ENCODE measurements at regions not wholly inside any gene's neighbourhood (a gene's known extent, or its start where the extent isn't known, plus 50 kb on each side); places are given as distances from the start of the nearest gene placed in this dataset.

- Histone ChIP-seq H3K9ac (ENCODE audit: low read length) (no peak overlapping the region), H3K4me2 (ENCODE audit: low read length) (no peak overlapping the region), H3K79me2 (ENCODE audit: insufficient read depth, low read length) (no peaks in the 10 kb centered on the region), H3K27ac (ENCODE audit: low read depth, low read length) (no peak overlapping the region), H3K4me1 (ENCODE audit: control insufficient read depth in 1 of 2, insufficient read depth in 2 of 2, low read length in 2 of 2) (no peaks in the 10 kb centered on the region), H3K36me3 (ENCODE audit: control insufficient read depth in 1 of 2, insufficient read depth in 2 of 2, low read length in 2 of 2) (no peaks in the 10 kb centered on the region), H3K27me3 (ENCODE audit: insufficient read depth, low read length) (no peaks in the 10 kb centered on the region), H3K9me3 (ENCODE audit: control insufficient read depth in 1 of 2, insufficient read depth in 1 of 2, low read depth in 1 of 2, low read length in 2 of 2) (peaks cover 0 to 11% of the 10 kb centered on the region in 2 experiments; a peak in 2 of 4 replicates), H2AFZ (ENCODE audit: low read depth, low read length, poor library complexity, severe bottlenecking) (no peak overlapping the region), H3K4me3 (replicated peaks in 1 of 2; ENCODE audit: low read depth in 1 of 2, low read length in 2 of 2) (no peak overlapping the region), H3K9me2 (ENCODE audit: insufficient read depth) (no peaks in the 10 kb centered on the region), H4K20me1 (ENCODE audit: insufficient read depth) (no peaks in the 10 kb centered on the region)
- POLR2A ChIA-PET: no interaction called here
- DNase-seq (ENCODE audit: low read depth, low spot score) (no peak), ATAC-seq (no peak)
- intact Hi-C loops (cut with micrococcal nuclease): no loop called here
- no TSS peak for BruUV-seq (replicated peaks)
- CTCF ChIA-PET: no interaction called here
- RAD21 ChIA-PET (ENCODE audit: low non-redundant PET in 1 of 2, low total read pairs in 2 of 2, uncharacterized antibody in 2 of 2, unreplicated experiment in 2 of 2): no interaction called here
- TF ChIP-seq POLR2AphosphoS5 (IDR thresholded peaks at IDR 0.05; ENCODE audit: low read depth, low read length): no peak
- no peak for TF ChIP-seq POLR2A (IDR thresholded peaks at IDR 0.05; ENCODE audit: borderline replicate concordance, extremely low read depth, insufficient read depth, insufficient read length)
- TF ChIP-seq EZH2 (IDR thresholded peaks at IDR 0.05): no peak
- TF ChIP-seq TCF7L2 (IDR thresholded peaks at IDR 0.05; ENCODE audit: borderline replicate concordance, extremely low read depth, insufficient read depth, insufficient read length): no peak
- TF ChIP-seq SRF (IDR thresholded peaks at IDR 0.05; ENCODE audit: low read depth): no peak
- TF ChIP-seq SIN3A (IDR thresholded peaks at IDR 0.05; ENCODE audit: low read depth): no peak
- no peak for TF ChIP-seq ZBTB33 (IDR thresholded peaks at IDR 0.05; ENCODE audit: extremely low read depth, insufficient replicate concordance, low read length)
- no peak for TF ChIP-seq RAD21 (IDR thresholded peaks at IDR 0.05; ENCODE audit: low read depth)
- TF ChIP-seq CBX3 (IDR thresholded peaks at IDR 0.05; ENCODE audit: low read depth): no peak
- TF ChIP-seq YY1 (IDR thresholded peaks at IDR 0.05; ENCODE audit: extremely low read depth, insufficient replicate concordance, low read depth, low read length): no peak
- TF ChIP-seq CEBPB (IDR thresholded peaks at IDR 0.05; ENCODE audit: low read depth): no peak
- no peak for TF ChIP-seq MAX (IDR thresholded peaks at IDR 0.05)
- TF ChIP-seq EZH2phosphoT487 (IDR thresholded peaks at IDR 0.05; ENCODE audit: borderline replicate concordance): no peak
- no peak for TF ChIP-seq ZFX (IDR thresholded peaks at IDR 0.05)
- TF ChIP-seq ELF1 (IDR thresholded peaks at IDR 0.05; ENCODE audit: borderline replicate concordance, low read depth): no peak
Observed at GRCh38 chr10:9898633-9899395, 1118.9 kb upstream of the CELF2 start.

All from HCT116 (cell line).